Karpas-422 (cell line): ENCODE measurements at regions not wholly inside any gene's neighbourhood (a gene's known extent, or its start where the extent isn't known, plus 50 kb on each side); places are given as distances from the start of the nearest gene placed in this dataset.
A peak's percentile ranks its signal among the peaks of the same experiment; 100 is the strongest.
"Not testable (repeated sequence)": the region's sequence is repeated elsewhere in the genome, so short reads cannot be mapped to it uniquely, and the experiment has no call there.

Experiments
- DNase-seq: peaks from one replicate; pipeline ENCODE4 v3.0.0-alpha.2; 2015
- H2AFZ ChIP-seq: fragments of 200-600 bp; sonication (generic); 2 replicates; pipeline ENCODE4 v1.6.1; 2014; ENCODE audit warnings: antibody characterized with exemption, low read length, mixed read lengths
- H3K27ac ChIP-seq: fragments of 200-600 bp; sonication (generic); 2 replicates; pipeline ENCODE4 v1.5.1; 2014; ENCODE audit warnings: mild to moderate bottlenecking, low read length, moderate library complexity
- H3K27me3 ChIP-seq: fragments of 200-600 bp; sonication (generic); 2 replicates; pipeline ENCODE4 v1.6.1; 2014; ENCODE audit warnings: low read length, mixed read lengths
- H3K36me3 ChIP-seq: fragments of 200-600 bp; sonication (generic); 2 replicates; pipeline ENCODE4 v1.6.1; 2014; ENCODE audit warnings: low read length, mixed read lengths; ENCODE audit not compliant: insufficient read depth
- H3K4me1 ChIP-seq: fragments of 200-600 bp; sonication (generic); 2 replicates; pipeline ENCODE4 v1.6.1; 2014; ENCODE audit warnings: mild to moderate bottlenecking, low read length, mixed read lengths
- H3K4me2 ChIP-seq: fragments of 200-600 bp; sonication (generic); 2 replicates; pipeline ENCODE4 v1.6.1; 2014; ENCODE audit warnings: low read length, low read depth, mild to moderate bottlenecking; ENCODE audit not compliant: poor library complexity, severe bottlenecking
- H3K4me3 ChIP-seq: fragments of 200-600 bp; sonication (generic); 2 replicates; pipeline ENCODE4 v1.5.1; 2014; ENCODE audit warnings: mild to moderate bottlenecking, antibody characterized with exemption, low read length, mixed read lengths
- H3K79me2 ChIP-seq: fragments of 200-600 bp; sonication (generic); 2 replicates; pipeline ENCODE4 v1.6.1; 2014; ENCODE audit warnings: mild to moderate bottlenecking, low read length, mixed read lengths
- H3K9ac ChIP-seq: fragments of 200-600 bp; sonication (generic); 2 replicates; pipeline ENCODE4 v1.6.0; 2014; ENCODE audit warnings: low read length
- H3K9me2 ChIP-seq: fragments of 200-600 bp; sonication (generic), shearing (Covaris generic); replicated peaks from 2 replicates; pipeline ENCODE4 v1.6.0; 2014; ENCODE audit warnings: mild to moderate bottlenecking, low read length, moderate library complexity; ENCODE audit not compliant: insufficient read depth
- H3K9me3 ChIP-seq: fragments of 300-700, 200-600 bp; sonication (generic); 2 replicates; pipeline ENCODE4 v1.6.1; 2014; ENCODE audit warnings: low read length, mixed read lengths
- H4K20me1 ChIP-seq: fragments of 200-600 bp; sonication (generic); 2 replicates; pipeline ENCODE4 v1.6.1; 2014; ENCODE audit warnings: mild to moderate bottlenecking, antibody characterized with exemption, low read length, low read depth; ENCODE audit not compliant: insufficient read depth

DNA sequence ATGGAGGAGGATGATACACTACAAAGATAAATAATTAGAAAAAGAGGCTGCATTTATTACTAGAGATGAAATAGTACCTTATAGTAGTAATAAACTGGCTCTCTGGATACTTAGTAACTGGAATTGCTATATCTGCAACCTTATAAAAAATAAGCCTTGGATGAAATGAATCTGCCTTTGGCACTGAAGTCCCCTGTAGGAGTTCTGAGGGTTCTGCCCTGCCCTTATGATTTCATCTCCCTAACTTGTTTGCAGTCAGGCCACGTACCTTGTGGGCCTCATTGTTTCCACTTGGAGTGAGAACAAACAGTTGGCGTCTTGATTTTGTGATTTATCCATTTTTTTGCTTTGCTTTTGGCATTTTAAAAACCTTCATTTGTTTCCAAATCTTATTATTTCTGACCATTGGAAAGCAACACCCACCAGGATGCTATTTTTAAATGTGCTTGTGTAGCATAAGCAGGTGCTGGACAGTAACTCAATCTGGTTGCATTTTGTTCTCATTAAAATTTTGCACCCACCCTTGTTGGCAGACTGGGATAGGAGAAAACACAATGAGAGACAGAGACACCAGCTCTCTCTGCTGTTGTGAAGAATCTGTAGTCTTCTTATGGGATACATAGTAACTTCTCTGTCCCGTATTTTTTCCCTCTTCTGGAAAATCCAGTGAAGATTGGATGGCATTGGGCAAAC, 518.9 kb upstream of the SGCD start:
- Histone ChIP-seq H3K36me3 (no peaks in the 10 kb centered on the region), H3K27me3 (no peaks in the 10 kb centered on the region), H3K9ac (no peak overlapping the region), H2AFZ (no peak overlapping the region), H3K79me2 (no peaks in the 10 kb centered on the region), H4K20me1 (no peaks in the 10 kb centered on the region), H3K9me3 (no peaks in the 10 kb centered on the region), H3K27ac (no peak overlapping the region), H3K4me1 (no peaks in the 10 kb centered on the region), H3K9me2 (no peaks in the 10 kb centered on the region), H3K4me2 (no peak overlapping the region), H3K4me3 (no peak overlapping the region)
- peak; percentile 10 for DNase-seq

DNA sequence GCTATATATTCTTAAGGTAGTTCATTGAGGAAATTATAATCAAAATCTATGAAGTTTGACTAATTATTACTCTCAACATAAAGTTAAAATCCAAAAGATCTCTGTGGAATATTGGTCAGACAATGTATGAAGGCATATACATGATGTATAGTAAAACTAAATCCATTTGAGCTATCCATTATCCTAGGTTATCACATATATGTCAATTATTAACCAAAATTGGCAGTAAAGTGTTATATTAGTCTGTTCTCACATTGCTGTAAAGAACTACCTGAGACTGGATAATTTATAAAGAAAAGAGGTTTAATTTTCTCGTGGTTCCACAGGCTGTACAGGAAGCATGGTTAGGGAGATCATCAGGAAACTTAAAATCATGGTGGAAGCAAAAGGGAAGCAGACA, 511.7 kb upstream of the SGCD start:
- Histone ChIP-seq H2AFZ (no peak overlapping the region), H3K9me2 (no peaks in the 10 kb centered on the region), H4K20me1 (no peaks in the 10 kb centered on the region), H3K4me2 (no peak overlapping the region), H3K36me3 (no peaks in the 10 kb centered on the region), H3K79me2 (no peaks in the 10 kb centered on the region), H3K27me3 (no peaks in the 10 kb centered on the region), H3K4me1 (no peaks in the 10 kb centered on the region), H3K4me3 (no peak overlapping the region), H3K27ac (no peak overlapping the region), H3K9me3 (no peaks in the 10 kb centered on the region), H3K9ac (no peak overlapping the region)
- peak; percentile 6 for DNase-seq

DNA sequence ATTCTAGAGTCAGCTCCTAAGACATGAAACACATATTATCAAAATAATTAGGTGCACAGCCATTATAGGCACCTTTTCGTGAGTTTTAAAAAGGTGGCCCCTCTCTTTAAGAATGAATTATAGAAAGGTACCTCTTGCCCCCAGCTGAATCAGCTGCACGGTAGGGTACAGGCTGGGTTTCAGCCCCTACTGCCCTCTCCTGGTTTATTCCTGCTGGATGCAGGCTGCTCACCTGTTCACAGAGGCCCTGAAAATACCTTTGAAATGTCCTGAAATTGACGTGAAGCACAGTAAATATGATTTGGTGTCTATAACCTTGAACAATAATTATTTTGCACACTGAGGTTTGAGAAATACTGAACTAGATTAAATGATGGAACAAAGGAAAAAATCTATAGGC, 504.8 kb upstream of the SGCD start:
- H3K27ac ChIP-seq: no peak overlapping the region
- H3K4me3 ChIP-seq: no peak overlapping the region
- peak; percentile 40 for DNase-seq
- H3K9me2 ChIP-seq: no peaks in the 10 kb centered on the region
- no peak overlapping the region for H3K4me2 ChIP-seq
- H4K20me1 ChIP-seq: no peaks in the 10 kb centered on the region
- no peaks in the 10 kb centered on the region for H3K27me3 ChIP-seq
- no peaks in the 10 kb centered on the region for H3K36me3 ChIP-seq
- H3K4me1 ChIP-seq: no peaks in the 10 kb centered on the region
- H2AFZ ChIP-seq: no peak overlapping the region
- no peaks in the 10 kb centered on the region for H3K9me3 ChIP-seq
- H3K9ac ChIP-seq: no peak overlapping the region
- no peaks in the 10 kb centered on the region for H3K79me2 ChIP-seq

DNA sequence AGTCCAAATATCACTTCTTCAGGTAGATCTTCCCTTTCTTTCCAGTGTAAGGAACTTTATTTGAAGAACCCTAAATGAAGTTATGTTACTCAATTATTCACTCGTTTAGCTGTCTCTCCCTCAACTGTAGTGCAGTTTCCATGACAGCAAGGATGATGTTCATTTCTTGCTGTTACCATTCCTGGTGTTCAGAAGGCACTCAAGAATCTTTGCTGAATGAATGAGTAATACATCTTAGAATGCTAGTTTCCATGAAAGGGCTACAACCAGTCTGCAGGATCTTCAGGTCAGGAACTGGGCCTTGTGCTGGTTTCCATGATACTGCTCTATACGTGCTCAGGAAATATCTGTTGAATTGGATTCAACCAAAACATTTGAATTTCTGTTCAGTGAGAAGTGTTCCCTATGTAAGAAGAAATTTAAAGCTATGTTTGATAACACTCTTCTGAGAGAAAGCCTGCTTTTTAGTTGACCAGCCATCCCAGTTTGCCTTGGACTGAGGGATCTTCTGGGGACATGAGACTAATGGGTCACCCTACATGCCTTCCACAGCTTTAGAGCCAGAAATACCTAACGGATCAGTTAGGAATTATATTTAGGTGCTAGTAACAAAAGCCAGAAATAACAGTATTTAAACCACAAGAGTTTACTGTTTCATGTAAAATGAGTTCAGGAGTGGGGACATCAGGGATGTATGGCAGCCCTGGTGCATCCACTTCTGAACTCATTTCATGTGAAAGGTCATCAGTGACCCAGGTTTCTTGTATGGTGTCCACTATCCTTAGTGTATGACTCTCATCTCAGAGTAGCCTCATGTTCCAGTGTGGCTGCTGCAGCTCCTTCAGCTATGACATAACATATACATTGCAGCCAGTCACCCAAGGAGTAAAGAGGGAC, 500.1 kb upstream of the SGCD start:
- no peaks in the 10 kb centered on the region for H3K79me2 ChIP-seq
- no peaks in the 10 kb centered on the region for H3K9me3 ChIP-seq
- no peak overlapping the region for H2AFZ ChIP-seq
- H3K9me2 ChIP-seq: no peaks in the 10 kb centered on the region
- DNase-seq: peak; percentile 22
- H4K20me1 ChIP-seq: no peaks in the 10 kb centered on the region
- no peak overlapping the region for H3K4me3 ChIP-seq
- no peaks in the 10 kb centered on the region for H3K27me3 ChIP-seq
- no peak overlapping the region for H3K4me2 ChIP-seq
- H3K9ac ChIP-seq: no peak overlapping the region
- H3K36me3 ChIP-seq: no peaks in the 10 kb centered on the region
- H3K27ac ChIP-seq: no peak overlapping the region
- no peaks in the 10 kb centered on the region for H3K4me1 ChIP-seq

DNA sequence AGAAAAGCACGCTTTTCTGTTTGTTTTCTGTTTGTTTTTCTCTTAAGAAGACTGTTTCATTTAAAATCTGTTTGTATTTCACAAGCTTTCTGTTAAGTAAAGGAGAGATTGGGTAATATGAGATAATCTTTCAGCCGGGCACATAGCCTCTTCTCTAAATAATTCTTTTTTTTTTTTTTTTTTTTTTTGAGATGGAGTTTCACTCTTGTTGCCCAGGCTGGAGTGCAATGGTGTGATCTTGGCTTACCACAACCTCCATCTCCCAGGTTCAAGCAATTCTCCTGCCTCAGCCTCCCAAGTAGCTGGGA, 499.5 kb upstream of the SGCD start:
- H3K9me3 ChIP-seq, H3K36me3 ChIP-seq, H3K27ac ChIP-seq, H3K27me3 ChIP-seq, H3K4me2 ChIP-seq, H4K20me1 ChIP-seq, H2AFZ ChIP-seq, H3K9ac ChIP-seq, H3K4me1 ChIP-seq, H3K79me2 ChIP-seq, H3K9me2 ChIP-seq, H3K4me3 ChIP-seq, DNase-seq: not testable (repeated sequence)

DNA sequence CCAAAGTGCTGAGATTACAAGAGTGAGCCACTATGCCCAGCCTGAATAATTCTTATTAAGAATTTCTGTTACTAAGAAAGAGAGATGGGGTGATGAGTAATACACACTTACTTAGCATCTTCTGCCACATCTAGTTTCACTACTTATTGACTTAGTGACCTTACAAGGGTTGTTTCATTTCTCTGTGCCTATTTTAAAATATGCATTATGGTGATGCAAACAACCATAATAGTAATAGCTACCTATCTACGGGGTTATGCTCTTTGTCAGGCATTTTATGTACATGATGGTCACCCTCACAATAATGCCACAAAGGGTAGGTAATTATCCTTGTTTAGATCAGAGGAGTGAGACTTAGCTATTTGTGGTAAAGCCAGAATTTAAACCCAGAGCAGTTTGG, 499.0 kb upstream of the SGCD start:
- no peak overlapping the region for H3K27ac ChIP-seq
- H3K9me2 ChIP-seq: no peaks in the 10 kb centered on the region
- H3K9ac ChIP-seq: no peak overlapping the region
- no peak overlapping the region for H2AFZ ChIP-seq
- no peaks in the 10 kb centered on the region for H3K36me3 ChIP-seq
- no peak for DNase-seq
- H3K4me3 ChIP-seq: no peak overlapping the region
- no peak overlapping the region for H3K4me2 ChIP-seq
- no peaks in the 10 kb centered on the region for H4K20me1 ChIP-seq
- no peaks in the 10 kb centered on the region for H3K79me2 ChIP-seq
- H3K27me3 ChIP-seq: no peaks in the 10 kb centered on the region
- H3K4me1 ChIP-seq: no peaks in the 10 kb centered on the region
- no peaks in the 10 kb centered on the region for H3K9me3 ChIP-seq

DNA sequence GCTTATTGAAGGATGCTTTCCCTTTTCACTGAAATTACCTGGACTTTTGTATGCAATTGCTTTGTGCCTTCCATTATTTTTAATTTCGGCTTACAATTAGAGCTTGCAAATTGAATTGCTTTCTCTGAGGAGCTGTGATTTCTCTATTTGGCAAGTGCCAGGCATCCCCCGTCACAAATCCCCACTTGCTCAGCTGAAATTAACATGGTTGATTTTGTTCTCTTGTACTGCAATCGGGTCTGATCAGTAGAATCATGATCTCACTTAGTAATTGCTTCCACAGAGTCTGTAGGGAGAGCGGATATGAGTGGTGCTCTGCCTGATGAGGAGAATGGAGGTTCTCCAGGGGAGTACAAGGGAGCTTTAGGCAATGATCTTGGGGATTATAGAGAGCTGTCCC, 495.5 kb upstream of the SGCD start:
- H4K20me1 ChIP-seq: no peaks in the 10 kb centered on the region

GRCh38 chr5:155833287-155833686, 493.7 kb upstream of the SGCD start:
- Histone ChIP-seq H3K79me2 (no peaks in the 10 kb centered on the region), H3K9ac (no peak overlapping the region), H2AFZ (no peak overlapping the region), H3K9me3 (no peaks in the 10 kb centered on the region), H3K4me1 (no peaks in the 10 kb centered on the region), H4K20me1 (no peaks in the 10 kb centered on the region), H3K4me3 (no peak overlapping the region), H3K4me2 (no peak overlapping the region), H3K27ac (no peak overlapping the region), H3K27me3 (no peaks in the 10 kb centered on the region), H3K36me3 (no peaks in the 10 kb centered on the region), H3K9me2 (no peaks in the 10 kb centered on the region)
- DNase-seq: peak; percentile 49

More for the DNA sequence above, 495.5 kb upstream of the SGCD start:
- no peak overlapping the region for H3K4me2 ChIP-seq
- no peaks in the 10 kb centered on the region for H3K9me2 ChIP-seq
- DNase-seq: no peak
- H3K4me1 ChIP-seq: no peaks in the 10 kb centered on the region
- no peaks in the 10 kb centered on the region for H3K27me3 ChIP-seq
- H3K4me3 ChIP-seq: no peak overlapping the region
- H2AFZ ChIP-seq: no peak overlapping the region
- no peak overlapping the region for H3K27ac ChIP-seq
- no peak overlapping the region for H3K9ac ChIP-seq
- H3K79me2 ChIP-seq: no peaks in the 10 kb centered on the region
- H3K36me3 ChIP-seq: no peaks in the 10 kb centered on the region
- H3K9me3 ChIP-seq: no peaks in the 10 kb centered on the region
